ENCODE measurements at regions not wholly inside any gene's neighbourhood (a gene's known extent, or its start where the extent isn't known, plus 50 kb on each side); places are given as distances from the start of the nearest gene placed in this dataset.

DNA sequence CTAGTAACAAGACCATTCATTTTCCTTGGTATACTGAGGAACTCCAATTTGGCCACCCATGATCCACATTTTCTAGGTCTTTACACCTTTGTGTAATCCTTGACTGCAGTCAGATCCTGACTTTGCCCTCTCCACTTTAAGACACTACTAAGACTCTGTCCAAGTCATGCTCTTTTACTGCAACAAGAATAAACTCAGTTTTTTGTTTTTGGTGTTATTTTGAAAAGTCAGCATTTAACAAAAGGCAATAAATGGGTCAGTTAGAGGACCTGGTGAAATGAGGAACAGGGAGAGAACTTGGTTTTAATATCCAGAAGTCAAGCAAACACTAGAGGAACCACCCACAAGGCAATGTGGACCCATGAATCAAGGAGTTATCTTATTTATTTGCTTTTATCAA is 252.2 kb upstream of the RBBP8 start:
- H3K4me3 ChIP-seq (ENCODE audit: low read length), result no peak overlapping the region
- no peaks in the 10 kb centered on the region for H3K4me1 ChIP-seq (ENCODE audit: control insufficient read depth, low read length)
- H3F3A ChIP-seq (ENCODE audit: control insufficient read depth, insufficient read depth), result no peaks in the 10 kb centered on the region
- no peaks in the 10 kb centered on the region; the same call in 1 of the 2 replicates for H3K27me3 ChIP-seq (ENCODE audit: control insufficient read depth, low read length)
- no peak for TF ChIP-seq EZH2phosphoT487 (IDR thresholded peaks at IDR 0.05; ENCODE audit: borderline replicate concordance, low read length)
- TF ChIP-seq, protein P1, sequence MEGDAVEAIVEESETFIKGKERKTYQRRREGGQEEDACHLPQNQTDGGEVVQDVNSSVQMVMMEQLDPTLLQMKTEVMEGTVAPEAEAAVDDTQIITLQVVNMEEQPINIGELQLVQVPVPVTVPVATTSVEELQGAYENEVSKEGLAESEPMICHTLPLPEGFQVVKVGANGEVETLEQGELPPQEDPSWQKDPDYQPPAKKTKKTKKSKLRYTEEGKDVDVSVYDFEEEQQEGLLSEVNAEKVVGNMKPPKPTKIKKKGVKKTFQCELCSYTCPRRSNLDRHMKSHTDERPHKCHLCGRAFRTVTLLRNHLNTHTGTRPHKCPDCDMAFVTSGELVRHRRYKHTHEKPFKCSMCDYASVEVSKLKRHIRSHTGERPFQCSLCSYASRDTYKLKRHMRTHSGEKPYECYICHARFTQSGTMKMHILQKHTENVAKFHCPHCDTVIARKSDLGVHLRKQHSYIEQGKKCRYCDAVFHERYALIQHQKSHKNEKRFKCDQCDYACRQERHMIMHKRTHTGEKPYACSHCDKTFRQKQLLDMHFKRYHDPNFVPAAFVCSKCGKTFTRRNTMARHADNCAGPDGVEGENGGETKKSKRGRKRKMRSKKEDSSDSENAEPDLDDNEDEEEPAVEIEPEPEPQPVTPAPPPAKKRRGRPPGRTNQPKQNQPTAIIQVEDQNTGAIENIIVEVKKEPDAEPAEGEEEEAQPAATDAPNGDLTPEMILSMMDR (IDR thresholded peaks at IDR 0.05; ENCODE audit: low read depth, low read length, poor library complexity, severe bottlenecking), result no peak
- H3K79me2 ChIP-seq (ENCODE audit: control insufficient read depth, low read length), result no peaks in the 10 kb centered on the region
- no peaks in the 10 kb centered on the region for H3K36me3 ChIP-seq (ENCODE audit: control insufficient read depth, low read length)
- no peaks in the 10 kb centered on the region for H4K20me1 ChIP-seq (ENCODE audit: control insufficient read depth, insufficient read depth, low read depth, low read length)
- H3K27ac ChIP-seq (ENCODE audit: low read depth, low read length), result no peak overlapping the region
- H3K9me3 ChIP-seq (ENCODE audit: control insufficient read depth, insufficient read depth, low read length), result no peaks in the 10 kb centered on the region
- H3K4me2 ChIP-seq (ENCODE audit: low read length), result no peak overlapping the region
- no peaks in the 10 kb centered on the region for H3K9me2 ChIP-seq (replicated peaks; ENCODE audit: control insufficient read depth, low read length)

DNA sequence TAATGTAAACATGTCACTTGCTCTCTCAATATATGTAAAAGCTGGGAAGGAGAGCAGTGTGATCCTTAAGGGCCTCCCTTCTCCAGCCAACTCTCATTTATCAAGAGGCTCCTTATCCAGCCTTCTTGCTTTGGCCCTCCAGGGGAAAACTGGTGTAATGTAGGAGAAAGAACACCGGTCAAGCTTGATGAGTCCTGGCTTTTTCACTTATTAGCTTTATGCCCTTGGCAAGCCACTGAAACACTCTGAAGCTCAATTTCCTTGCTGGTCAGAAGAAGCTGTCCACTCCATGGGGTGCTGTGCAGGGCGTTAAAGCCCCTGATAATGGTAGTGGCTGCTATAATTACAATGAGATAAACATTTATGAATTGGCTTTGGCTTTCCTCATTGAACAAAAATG is 251.2 kb upstream of the RBBP8 start:
- no peaks in the 10 kb centered on the region for H3K9me2 ChIP-seq (replicated peaks; ENCODE audit: control insufficient read depth, low read length)
- no peaks in the 10 kb centered on the region for H4K20me1 ChIP-seq (ENCODE audit: control insufficient read depth, insufficient read depth, low read depth, low read length)
- H3K36me3 ChIP-seq (ENCODE audit: control insufficient read depth, low read length), result no peaks in the 10 kb centered on the region
- H3K4me2 ChIP-seq (ENCODE audit: low read length), result no peak overlapping the region
- TF ChIP-seq, protein P1 (IDR thresholded peaks at IDR 0.05; ENCODE audit: low read depth, low read length, poor library complexity, severe bottlenecking), result no peak
- TF ChIP-seq EZH2phosphoT487 (IDR thresholded peaks at IDR 0.05; ENCODE audit: borderline replicate concordance, low read length), result no peak
- H3F3A ChIP-seq (ENCODE audit: control insufficient read depth, insufficient read depth), result no peaks in the 10 kb centered on the region
- H3K4me1 ChIP-seq (ENCODE audit: control insufficient read depth, low read length), result no peaks in the 10 kb centered on the region
- H3K27ac ChIP-seq (ENCODE audit: low read depth, low read length), result no peak overlapping the region
- no peaks in the 10 kb centered on the region; the same call in 1 of the 2 replicates for H3K27me3 ChIP-seq (ENCODE audit: control insufficient read depth, low read length)
- H3K79me2 ChIP-seq (ENCODE audit: control insufficient read depth, low read length), result no peaks in the 10 kb centered on the region
- no peak overlapping the region for H3K4me3 ChIP-seq (ENCODE audit: low read length)
- H3K9me3 ChIP-seq (ENCODE audit: control insufficient read depth, insufficient read depth, low read length), result no peaks in the 10 kb centered on the region

DNA sequence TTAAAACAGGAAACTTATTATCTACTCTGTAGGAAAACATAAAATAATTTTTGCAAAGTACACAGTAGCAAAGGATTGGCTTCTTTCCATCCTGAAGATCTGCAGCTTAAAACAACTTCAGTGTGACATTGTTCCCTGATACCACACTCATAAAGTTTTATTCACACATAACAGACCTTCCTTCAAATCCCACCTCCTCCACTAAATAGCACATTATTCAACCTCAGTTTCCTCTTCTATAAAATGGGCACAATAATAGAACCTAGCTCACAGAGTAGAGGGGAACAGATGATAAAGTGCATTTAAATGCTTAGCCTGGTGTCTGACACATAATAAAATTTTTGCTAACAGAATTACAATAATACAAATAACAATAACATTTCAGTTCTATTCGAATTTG is 250.4 kb upstream of the RBBP8 start:
- H3K4me2 ChIP-seq (ENCODE audit: low read length), result no peak overlapping the region
- no peaks in the 10 kb centered on the region for H3K9me2 ChIP-seq (replicated peaks; ENCODE audit: control insufficient read depth, low read length)
- no peak overlapping the region for H3K4me3 ChIP-seq (ENCODE audit: low read length)
- H3K27ac ChIP-seq (ENCODE audit: low read depth, low read length), result no peak overlapping the region
- no peaks in the 10 kb centered on the region for H3K36me3 ChIP-seq (ENCODE audit: control insufficient read depth, low read length)
- no peaks in the 10 kb centered on the region for H3F3A ChIP-seq (ENCODE audit: control insufficient read depth, insufficient read depth)
- H3K27me3 ChIP-seq (ENCODE audit: control insufficient read depth, low read length), result no peaks in the 10 kb centered on the region
- H3K79me2 ChIP-seq (ENCODE audit: control insufficient read depth, low read length), result no peaks in the 10 kb centered on the region
- TF ChIP-seq, protein P1 (IDR thresholded peaks at IDR 0.05; ENCODE audit: low read depth, low read length, poor library complexity, severe bottlenecking), result no peak
- TF ChIP-seq EZH2phosphoT487 (IDR thresholded peaks at IDR 0.05; ENCODE audit: borderline replicate concordance, low read length), result no peak
- no peaks in the 10 kb centered on the region for H3K9me3 ChIP-seq (ENCODE audit: control insufficient read depth, insufficient read depth, low read length)
- no peaks in the 10 kb centered on the region for H3K4me1 ChIP-seq (ENCODE audit: control insufficient read depth, low read length)
- H4K20me1 ChIP-seq (ENCODE audit: control insufficient read depth, insufficient read depth, low read depth, low read length), result no peaks in the 10 kb centered on the region

Data from DOHH2 (cell line).